22Rv1 (cell line): ENCODE measurements at regions not wholly inside any gene's neighbourhood (a gene's known extent, or its start where the extent isn't known, plus 50 kb on each side); places are given as distances from the start of the nearest gene placed in this dataset.
A peak's percentile ranks its signal among the peaks of the same experiment; 100 is the strongest.

ENCODE experiments used
- H3K27ac ChIP-seq: fragments of 450-650 bp; 2 replicates; pipeline ENCODE4 v1.5.1; 2017
- ZFX ChIP-seq: fragments of 450-650 bp; IDR thresholded peaks from 2 replicates; pipeline ENCODE4 v1.6.1; 2017; ENCODE audit warnings: antibody characterized with exemption, borderline replicate concordance
- TF ChIP-seq, protein P1 (sequence below): fragments of 450-650 bp; IDR thresholded peaks from 2 replicates; pipeline ENCODE4 v1.5.1; 2017; ENCODE audit warnings: mild to moderate bottlenecking

- TF ChIP-seq, protein P1, sequence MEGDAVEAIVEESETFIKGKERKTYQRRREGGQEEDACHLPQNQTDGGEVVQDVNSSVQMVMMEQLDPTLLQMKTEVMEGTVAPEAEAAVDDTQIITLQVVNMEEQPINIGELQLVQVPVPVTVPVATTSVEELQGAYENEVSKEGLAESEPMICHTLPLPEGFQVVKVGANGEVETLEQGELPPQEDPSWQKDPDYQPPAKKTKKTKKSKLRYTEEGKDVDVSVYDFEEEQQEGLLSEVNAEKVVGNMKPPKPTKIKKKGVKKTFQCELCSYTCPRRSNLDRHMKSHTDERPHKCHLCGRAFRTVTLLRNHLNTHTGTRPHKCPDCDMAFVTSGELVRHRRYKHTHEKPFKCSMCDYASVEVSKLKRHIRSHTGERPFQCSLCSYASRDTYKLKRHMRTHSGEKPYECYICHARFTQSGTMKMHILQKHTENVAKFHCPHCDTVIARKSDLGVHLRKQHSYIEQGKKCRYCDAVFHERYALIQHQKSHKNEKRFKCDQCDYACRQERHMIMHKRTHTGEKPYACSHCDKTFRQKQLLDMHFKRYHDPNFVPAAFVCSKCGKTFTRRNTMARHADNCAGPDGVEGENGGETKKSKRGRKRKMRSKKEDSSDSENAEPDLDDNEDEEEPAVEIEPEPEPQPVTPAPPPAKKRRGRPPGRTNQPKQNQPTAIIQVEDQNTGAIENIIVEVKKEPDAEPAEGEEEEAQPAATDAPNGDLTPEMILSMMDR: no peak
- TF ChIP-seq ZFX: no peak
- no peak overlapping the region for H3K27ac ChIP-seq
These were observed 286.0 kb downstream of the TRIB2 start for GRCh38 chr2:13002536-13003331.

DNA sequence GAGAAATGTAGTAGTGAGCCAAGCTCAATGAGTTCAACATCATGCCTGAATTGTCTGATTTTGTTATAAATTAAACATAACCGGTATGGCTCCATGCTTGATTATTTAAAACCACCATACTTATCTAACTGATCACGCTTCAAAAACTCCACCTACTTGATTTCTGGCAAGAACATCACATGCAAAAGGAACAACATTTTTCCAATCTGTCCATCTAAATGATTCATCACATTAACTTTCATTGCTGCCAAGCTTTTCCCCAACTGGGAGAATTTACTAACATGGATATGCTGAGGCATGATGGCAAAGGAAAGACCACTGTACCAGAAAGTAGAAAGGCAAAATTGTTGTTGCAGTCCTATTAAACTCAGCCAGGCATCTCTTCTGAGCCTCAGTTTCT, 286.8 kb downstream of the TRIB2 start:
- TF ChIP-seq ZFX: no peak
- TF ChIP-seq, protein P1: no peak
- H3K27ac ChIP-seq: no peak overlapping the region

- no peak for TF ChIP-seq ZFX
- TF ChIP-seq, protein P1: no peak
- no peak overlapping the region for H3K27ac ChIP-seq
These were observed 288.3 kb downstream of the TRIB2 start for GRCh38 chr2:13005048-13005447.

- no peak overlapping the region for H3K27ac ChIP-seq
- TF ChIP-seq, protein P1: no peak
- TF ChIP-seq ZFX: no peak
These were observed 289.1 kb downstream of the TRIB2 start for GRCh38 chr2:13005761-13006335.

DNA sequence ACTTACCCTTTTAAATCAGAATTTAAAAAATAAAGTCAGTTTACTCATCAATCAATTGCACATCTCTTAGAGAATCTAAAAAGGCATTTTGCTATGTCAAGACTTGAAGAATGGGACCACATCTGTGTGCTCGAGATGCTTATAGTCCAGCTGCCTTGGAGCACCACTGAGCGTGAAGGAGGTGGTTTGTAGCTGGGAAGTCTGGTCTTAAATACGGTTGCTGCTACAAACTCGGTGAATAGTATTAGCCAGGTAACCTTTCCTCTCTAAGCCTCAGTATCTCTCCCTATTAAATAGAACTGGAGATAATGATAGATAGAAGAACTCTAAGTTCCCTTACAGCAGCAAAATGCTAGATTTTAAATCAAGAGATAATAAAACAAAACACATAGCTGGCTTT, 289.7 kb downstream of the TRIB2 start:
- TF ChIP-seq ZFX: no peak
- TF ChIP-seq, protein P1: no peak
- H3K27ac ChIP-seq: no peak overlapping the region

GRCh38 chr2:13006829-13007717, 290.3 kb downstream of the TRIB2 start:
- no peak overlapping the region for H3K27ac ChIP-seq
- TF ChIP-seq, protein P1: peak; percentile 90
- no peak for TF ChIP-seq ZFX
